ENCODE measurements at regions not wholly inside any gene's neighbourhood (a gene's known extent, or its start where the extent isn't known, plus 50 kb on each side); places are given as distances from the start of the nearest gene placed in this dataset.
"Not testable (repeated sequence)": the region's sequence is repeated elsewhere in the genome, so short reads cannot be mapped to it uniquely, and the experiment has no call there.

GRCh38 chr12:58117201-58117600 lies 175.8 kb downstream of the ATP23 start (continued):
- TF ChIP-seq CTCF (IDR thresholded peaks at IDR 0.05; ENCODE audit: low read depth, low read length, missing input control) (no peak), FOXA1 (IDR thresholded peaks at IDR 0.05) (no peak), MAX (IDR thresholded peaks at IDR 0.05) (no peak)

GRCh38 chr12:58117667-58118066 lies 176.3 kb downstream of the ATP23 start:
- WGBS, result 67% methylated on average over 4 of the region's 4 CpGs
- Histone ChIP-seq H3K27ac (ENCODE audit: low read depth in 1 of 2, low read length in 2 of 2) (no peak overlapping the region), H3K9me3 (ENCODE audit: control insufficient read depth in 4 of 4, low read length in 3 of 4) (peaks cover 0 to 2% (median 0%) of the 10 kb centered on the region in 4 donors), H3K36me3 (ENCODE audit: control insufficient read depth in 4 of 4, insufficient read depth in 3 of 4, low read depth in 1 of 4, low read length in 3 of 4) (no peaks in the 10 kb centered on the region), H3K4me3 (ENCODE audit: low read depth in 1 of 3, low read length in 3 of 3) (no peak overlapping the region), H3K4me1 (ENCODE audit: control insufficient read depth in 4 of 4, insufficient read depth in 4 of 4, low read length in 3 of 4) (no peaks in the 10 kb centered on the region), H3K27me3 (ENCODE audit: control insufficient read depth in 4 of 4, insufficient read depth in 4 of 4, low read length in 3 of 4) (no peaks in the 10 kb centered on the region), H3K9ac (ENCODE audit: low read depth in 1 of 2, low read length in 2 of 2) (no peak overlapping the region)
- TF ChIP-seq REST (IDR thresholded peaks at IDR 0.05), result no peak
- no peak for TF ChIP-seq HNF4G (IDR thresholded peaks at IDR 0.05)
- no peak for TF ChIP-seq JUND (IDR thresholded peaks at IDR 0.05)
- TF ChIP-seq TAF1 (conservative IDR thresholded peaks at IDR 0.05), result no peak
- no peak for TF ChIP-seq HNF4A (conservative IDR thresholded peaks at IDR 0.05)
- no peak for TF ChIP-seq ATF3 (IDR thresholded peaks at IDR 0.05)
- no peak for TF ChIP-seq RXRA (IDR thresholded peaks at IDR 0.05)
- TF ChIP-seq FOXA1 (IDR thresholded peaks at IDR 0.05), result no peak
- no peak for TF ChIP-seq NR2F2 (IDR thresholded peaks at IDR 0.05)
- no peak for TF ChIP-seq YY1 (IDR thresholded peaks at IDR 0.05)
- DNase-seq (ENCODE audit: low spot score), result no peak

GRCh38 chr12:58125761-58126160 lies 184.4 kb downstream of the ATP23 start:
- H3K27me3 ChIP-seq (ENCODE audit: control insufficient read depth in 4 of 4, insufficient read depth in 4 of 4, low read length in 3 of 4); H3K4me1 ChIP-seq (ENCODE audit: control insufficient read depth in 4 of 4, insufficient read depth in 4 of 4, low read length in 3 of 4); H3K36me3 ChIP-seq (ENCODE audit: control insufficient read depth in 4 of 4, insufficient read depth in 3 of 4, low read depth in 1 of 4, low read length in 3 of 4); H3K9me3 ChIP-seq (ENCODE audit: control insufficient read depth in 4 of 4, low read length in 3 of 4); DNase-seq (ENCODE audit: low spot score); H3K9ac ChIP-seq (ENCODE audit: low read depth in 1 of 2, low read length in 2 of 2); H3K27ac ChIP-seq (ENCODE audit: low read depth in 1 of 2, low read length in 2 of 2); H3K4me3 ChIP-seq (ENCODE audit: low read depth in 1 of 3, low read length in 3 of 3): not testable (repeated sequence)

All from liver (tissue), 8 donors.